HEK293 (cell line): ENCODE measurements at regions not wholly inside any gene's neighbourhood (a gene's known extent, or its start where the extent isn't known, plus 50 kb on each side); places are given as distances from the start of the nearest gene placed in this dataset.

ENCODE experiments used
- ZFHX2 ChIP-seq: fragments of 450-650 bp; formaldehyde crosslinking; conservative IDR thresholded peaks from 2 replicates; pipeline ENCODE4 v1.5.1; 2016; ENCODE audit warnings: missing biosample characterization, missing genetic modification characterization
- TF ChIP-seq, protein P1 (sequence below): fragments of 450-650 bp; formaldehyde crosslinking; IDR thresholded peaks from 2 replicates; pipeline ENCODE4 v1.5.1; 2016; ENCODE audit warnings: missing biosample characterization, missing genetic modification characterization

GRCh38 chr7:28882869-28883470 is 75.2 kb downstream of the TRIL start:
- TF ChIP-seq, protein P1, sequence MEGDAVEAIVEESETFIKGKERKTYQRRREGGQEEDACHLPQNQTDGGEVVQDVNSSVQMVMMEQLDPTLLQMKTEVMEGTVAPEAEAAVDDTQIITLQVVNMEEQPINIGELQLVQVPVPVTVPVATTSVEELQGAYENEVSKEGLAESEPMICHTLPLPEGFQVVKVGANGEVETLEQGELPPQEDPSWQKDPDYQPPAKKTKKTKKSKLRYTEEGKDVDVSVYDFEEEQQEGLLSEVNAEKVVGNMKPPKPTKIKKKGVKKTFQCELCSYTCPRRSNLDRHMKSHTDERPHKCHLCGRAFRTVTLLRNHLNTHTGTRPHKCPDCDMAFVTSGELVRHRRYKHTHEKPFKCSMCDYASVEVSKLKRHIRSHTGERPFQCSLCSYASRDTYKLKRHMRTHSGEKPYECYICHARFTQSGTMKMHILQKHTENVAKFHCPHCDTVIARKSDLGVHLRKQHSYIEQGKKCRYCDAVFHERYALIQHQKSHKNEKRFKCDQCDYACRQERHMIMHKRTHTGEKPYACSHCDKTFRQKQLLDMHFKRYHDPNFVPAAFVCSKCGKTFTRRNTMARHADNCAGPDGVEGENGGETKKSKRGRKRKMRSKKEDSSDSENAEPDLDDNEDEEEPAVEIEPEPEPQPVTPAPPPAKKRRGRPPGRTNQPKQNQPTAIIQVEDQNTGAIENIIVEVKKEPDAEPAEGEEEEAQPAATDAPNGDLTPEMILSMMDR, result no peak
- no peak for TF ChIP-seq ZFHX2
